Mesothelial cell of epicardium (in vitro differentiated cells): ENCODE measurements at regions not wholly inside any gene's neighbourhood (a gene's known extent, or its start where the extent isn't known, plus 50 kb on each side); places are given as distances from the start of the nearest gene placed in this dataset.
"Not testable (repeated sequence)": the region's sequence is repeated elsewhere in the genome, so short reads cannot be mapped to it uniquely, and the experiment has no call there.

Experiments used
- DNase-seq, 2 experiments: peaks; one replicate each; pipeline ENCODE4 v3.0.0; 2021; ENCODE audit warnings: low spot score in 2 of 2; ENCODE audit not compliant: unreplicated experiment in 2 of 2
- H3K27ac Mint-ChIP-seq: 2 replicates; pipeline ENCODE4 v1.8.0; 2021; ENCODE audit warnings: mixed read lengths
- H3K27me3 Mint-ChIP-seq: 2 replicates; pipeline ENCODE4 v1.8.0; 2021; ENCODE audit warnings: low read depth, mixed read lengths
- H3K36me3 Mint-ChIP-seq: 2 replicates; pipeline ENCODE4 v1.8.0; 2021; ENCODE audit warnings: mixed read lengths
- H3K4me1 Mint-ChIP-seq: 2 replicates; pipeline ENCODE4 v1.8.0; 2021; ENCODE audit warnings: mixed read lengths
- H3K4me3 Mint-ChIP-seq: 2 replicates; pipeline ENCODE4 v1.8.0; 2021; ENCODE audit warnings: mild to moderate bottlenecking, moderate library complexity, mixed read lengths
- H3K9me3 Mint-ChIP-seq: 2 replicates; pipeline ENCODE4 v1.8.0; 2021; ENCODE audit warnings: mixed read lengths
- CTCF ChIP-seq: fragments of 200-600 bp; sonication (generic); IDR thresholded peaks from one replicate; pipeline ENCODE4 v1.5.0; 2021; ENCODE audit warnings: antibody characterized with exemption; ENCODE audit not compliant: unreplicated experiment

DNA sequence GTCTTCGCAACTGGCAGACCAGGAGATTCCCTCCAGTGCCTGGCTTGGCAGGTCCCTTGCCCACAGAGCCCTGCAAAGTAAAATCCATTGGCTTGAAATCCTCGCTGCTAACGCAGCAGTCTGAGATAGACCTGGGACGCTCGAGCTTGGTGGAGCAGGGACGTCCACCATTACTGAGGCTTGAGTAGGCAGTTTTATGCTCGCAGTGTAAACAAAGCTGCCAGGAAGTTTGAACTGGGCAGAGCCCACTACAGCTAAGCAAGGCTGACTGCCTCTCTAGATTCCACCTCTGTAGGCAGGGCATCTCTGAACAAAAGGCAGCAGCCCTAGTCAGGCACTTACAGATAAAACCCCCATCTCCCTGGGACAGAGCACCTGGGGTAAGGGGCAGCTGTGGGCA lies 205.0 kb upstream of the MME start:
- DNase-seq = no peak
- H3K4me1 Mint-ChIP-seq = peaks cover 4% of the 10 kb centered on the region

GRCh38 chr3:154872696-154873095 lies 207.4 kb upstream of the MME start:
- no peak overlapping the region for H3K4me3 Mint-ChIP-seq
- no peak for TF ChIP-seq CTCF
- peaks cover 4% of the 10 kb centered on the region for H3K4me1 Mint-ChIP-seq
- DNase-seq = no peak
- peaks cover 15% of the 10 kb centered on the region for H3K9me3 Mint-ChIP-seq
- H3K27me3 Mint-ChIP-seq = no peaks in the 10 kb centered on the region
- no peak overlapping the region for H3K27ac Mint-ChIP-seq
- H3K36me3 Mint-ChIP-seq = no peaks in the 10 kb centered on the region

More for the DNA sequence above, 205.0 kb upstream of the MME start:
- peaks cover 33% of the 10 kb centered on the region for H3K9me3 Mint-ChIP-seq
- H3K27ac Mint-ChIP-seq = no peak overlapping the region
- no peaks in the 10 kb centered on the region for H3K27me3 Mint-ChIP-seq
- no peak overlapping the region for H3K4me3 Mint-ChIP-seq
- no peaks in the 10 kb centered on the region for H3K36me3 Mint-ChIP-seq
- TF ChIP-seq CTCF = no peak

DNA sequence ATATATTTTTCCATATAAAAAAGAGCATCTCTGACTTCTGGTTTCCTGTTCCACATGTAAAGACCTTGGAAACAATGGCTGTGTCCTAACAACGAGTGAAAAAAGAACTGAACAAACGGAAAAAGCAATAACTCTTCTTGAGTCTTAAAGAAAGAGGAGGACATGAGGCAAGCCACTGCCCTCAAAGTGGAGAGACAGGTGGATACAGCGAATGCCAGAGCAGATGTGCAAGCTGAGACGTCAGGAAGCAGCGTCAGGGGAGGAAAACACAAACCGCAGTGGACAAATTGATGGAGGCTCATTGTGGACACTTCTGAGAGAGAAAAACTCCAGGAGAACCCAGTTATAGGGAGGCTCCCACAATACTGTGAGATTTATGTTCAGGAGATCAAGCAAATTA lies 208.0 kb upstream of the MME start:
- H3K27me3 Mint-ChIP-seq = no peaks in the 10 kb centered on the region
- H3K36me3 Mint-ChIP-seq = no peaks in the 10 kb centered on the region
- H3K4me1 Mint-ChIP-seq = peaks cover 4% of the 10 kb centered on the region
- no peak for DNase-seq
- H3K4me3 Mint-ChIP-seq = no peak overlapping the region
- no peak overlapping the region for H3K27ac Mint-ChIP-seq
- peaks cover 10% of the 10 kb centered on the region for H3K9me3 Mint-ChIP-seq
- TF ChIP-seq CTCF = no peak

DNA sequence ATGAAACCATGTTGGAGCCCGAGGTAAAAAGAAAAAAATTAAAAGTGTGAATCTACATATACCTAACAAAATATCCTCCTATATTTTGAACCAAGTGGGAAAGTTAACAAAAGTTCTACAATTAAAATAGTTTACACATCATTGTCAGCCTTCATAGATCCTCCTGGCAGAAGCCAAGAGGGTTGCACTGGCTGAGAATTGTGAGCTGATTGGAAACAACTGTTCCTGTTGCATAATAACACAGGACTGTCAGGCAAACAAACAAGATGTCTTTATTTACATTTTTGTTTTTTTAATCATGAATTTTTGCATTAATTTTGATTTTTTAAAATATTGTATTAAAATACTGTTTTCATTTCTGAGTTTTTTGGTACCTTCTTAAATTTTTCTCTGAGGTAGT lies 215.2 kb upstream of the MME start:
- no peak for TF ChIP-seq CTCF
- H3K27ac Mint-ChIP-seq = no peak overlapping the region

GRCh38 chr3:154862265-154862664 lies 217.9 kb upstream of the MME start:
- H3K4me3 Mint-ChIP-seq = no peak overlapping the region
- TF ChIP-seq CTCF = no peak
- H3K27me3 Mint-ChIP-seq = no peaks in the 10 kb centered on the region
- H3K36me3 Mint-ChIP-seq = no peaks in the 10 kb centered on the region
- peaks cover 10% of the 10 kb centered on the region for H3K9me3 Mint-ChIP-seq
- DNase-seq = no peak
- no peak overlapping the region for H3K27ac Mint-ChIP-seq
- H3K4me1 Mint-ChIP-seq = no peaks in the 10 kb centered on the region

More for the DNA sequence above, 215.2 kb upstream of the MME start:
- no peak for DNase-seq
- no peaks in the 10 kb centered on the region for H3K27me3 Mint-ChIP-seq
- no peaks in the 10 kb centered on the region for H3K4me1 Mint-ChIP-seq
- no peaks in the 10 kb centered on the region for H3K36me3 Mint-ChIP-seq
- no peak overlapping the region for H3K4me3 Mint-ChIP-seq
- H3K9me3 Mint-ChIP-seq = no peaks in the 10 kb centered on the region

DNA sequence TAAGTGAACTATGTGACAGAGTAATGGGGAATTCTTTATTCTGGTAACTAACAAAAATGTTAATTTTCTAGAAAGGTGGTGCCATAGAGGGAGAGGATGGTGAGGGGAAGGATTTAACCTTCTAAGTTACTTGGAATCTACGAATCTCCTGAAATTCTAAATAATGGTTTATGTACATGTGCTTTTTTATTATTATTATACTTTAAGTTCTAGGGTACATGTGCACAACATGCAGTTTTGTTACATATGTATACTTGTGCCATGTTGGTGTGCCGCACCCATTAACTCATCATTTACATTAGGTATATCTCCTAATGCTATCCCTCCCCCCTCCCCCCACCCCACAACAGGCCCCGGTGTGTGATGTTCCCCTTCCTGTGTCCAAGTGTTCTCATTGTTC lies 227.1 kb upstream of the MME start:
- not testable (repeated sequence) for H3K27me3 Mint-ChIP-seq, DNase-seq, H3K4me3 Mint-ChIP-seq, H3K4me1 Mint-ChIP-seq, H3K9me3 Mint-ChIP-seq, H3K36me3 Mint-ChIP-seq, H3K27ac Mint-ChIP-seq
